ENCODE measurements at regions not wholly inside any gene's neighbourhood (a gene's known extent, or its start where the extent isn't known, plus 50 kb on each side); places are given as distances from the start of the nearest gene placed in this dataset.

- Histone ChIP-seq H4K20me1 (ENCODE audit: control insufficient read depth, insufficient read depth, low read length, poor library complexity, severe bottlenecking) (no peaks in the 10 kb centered on the region), H3K4me3 (ENCODE audit: control extremely low read depth in 1 of 5, extremely low read depth in 1 of 5, insufficient read depth in 1 of 5, low read depth in 2 of 5, low read length in 4 of 5) (no peak overlapping the region), H3K9me3 (ENCODE audit: control extremely low read depth in 1 of 3, control insufficient read depth in 2 of 3, insufficient read depth in 1 of 3, low read length in 2 of 3) (no peaks in the 10 kb centered on the region), H3K4me2 (replicated peaks; ENCODE audit: low read depth, low read length, poor library complexity, severe bottlenecking) (no peak overlapping the region), H3K9ac (ENCODE audit: low read length) (no peak overlapping the region), H3K36me3 (replicated peaks in 1 of 2; ENCODE audit: control extremely low read depth in 1 of 2, control insufficient read depth in 1 of 2, extremely low read depth in 1 of 2, insufficient read depth in 2 of 2, low read length in 1 of 2) (no peaks in the 10 kb centered on the region), H3K27me3 (replicated peaks in 1 of 4; ENCODE audit: control extremely low read depth in 1 of 4, control insufficient read depth in 3 of 4, insufficient read depth in 4 of 4, low read length in 3 of 4) (no peaks in the 10 kb centered on the region), H3K4me1 (ENCODE audit: control insufficient read depth in 2 of 2, insufficient read depth in 2 of 2, low read length in 2 of 2) (no peaks in the 10 kb centered on the region), H2AFZ (ENCODE audit: insufficient read depth, low read depth, low read length, poor library complexity, severe bottlenecking) (no peak overlapping the region), H3K27ac (ENCODE audit: low read length in 2 of 2) (no peak overlapping the region), H3K79me2 (ENCODE audit: control insufficient read depth, insufficient read depth, low read length) (no peaks in the 10 kb centered on the region)
- Mint-ChIP-seq H3K4me1 (no peaks in the 10 kb centered on the region), H3K27me3 (no peaks in the 10 kb centered on the region), H3K4me3 (no peak overlapping the region), H3K9me3 (ENCODE audit: insufficient read depth) (peaks cover 4% of the 10 kb centered on the region), H3K27ac (no peak overlapping the region)
- ATAC-seq (ENCODE audit: low read depth) (no peak), DNase-seq (no peak)
- intact Hi-C loops (cut with micrococcal nuclease), result no loop called here
- POLR2A ChIA-PET, result no interaction called here
- CTCF ChIA-PET, result no interaction called here
- WGBS (ENCODE audit: insufficient coverage), result no CpG with 5 or more reads among the region's 2 CpGs
- TF ChIP-seq EZH2 (IDR thresholded peaks at IDR 0.05; ENCODE audit: borderline replicate concordance, insufficient read depth, low read depth, low read length, poor library complexity, severe bottlenecking), result no peak
- TF ChIP-seq CTCF (IDR thresholded peaks at IDR 0.05), result no peak
Measured at GRCh38 chr11:92098172-92098571, 126.4 kb upstream of the FAT3 start.

GRCh38 chr11:92087725-92088537, 136.7 kb upstream of the FAT3 start:
- POLR2A ChIA-PET, result no interaction called here
- intact Hi-C loops (cut with micrococcal nuclease), result no loop called here
- Histone ChIP-seq H3K79me2 (ENCODE audit: control insufficient read depth, insufficient read depth, low read length) (no peaks in the 10 kb centered on the region), H3K27ac (ENCODE audit: low read length in 2 of 2) (no peak overlapping the region), H3K4me3 (ENCODE audit: control extremely low read depth in 1 of 5, extremely low read depth in 1 of 5, insufficient read depth in 1 of 5, low read depth in 2 of 5, low read length in 4 of 5) (no peak overlapping the region), H3K9ac (ENCODE audit: low read length) (no peak overlapping the region), H3K4me1 (ENCODE audit: control insufficient read depth in 2 of 2, insufficient read depth in 2 of 2, low read length in 2 of 2) (no peaks in the 10 kb centered on the region), H3K4me2 (replicated peaks; ENCODE audit: low read depth, low read length, poor library complexity, severe bottlenecking) (no peak overlapping the region), H4K20me1 (ENCODE audit: control insufficient read depth, insufficient read depth, low read length, poor library complexity, severe bottlenecking) (no peaks in the 10 kb centered on the region), H3K9me3 (ENCODE audit: control extremely low read depth in 1 of 3, control insufficient read depth in 2 of 3, insufficient read depth in 1 of 3, low read length in 2 of 3) (no peaks in the 10 kb centered on the region), H2AFZ (ENCODE audit: insufficient read depth, low read depth, low read length, poor library complexity, severe bottlenecking) (no peak overlapping the region), H3K36me3 (replicated peaks in 1 of 2; ENCODE audit: control extremely low read depth in 1 of 2, control insufficient read depth in 1 of 2, extremely low read depth in 1 of 2, insufficient read depth in 2 of 2, low read length in 1 of 2) (no peaks in the 10 kb centered on the region), H3K27me3 (replicated peaks in 1 of 4; ENCODE audit: control extremely low read depth in 1 of 4, control insufficient read depth in 3 of 4, insufficient read depth in 4 of 4, low read length in 3 of 4) (no peaks in the 10 kb centered on the region)
- Mint-ChIP-seq H3K9me3 (ENCODE audit: insufficient read depth) (peaks cover 3% of the 10 kb centered on the region), H3K27me3 (no peaks in the 10 kb centered on the region), H3K4me3 (no peak overlapping the region), H3K4me1 (no peaks in the 10 kb centered on the region), H3K27ac (no peak overlapping the region)
- TF ChIP-seq CTCF (IDR thresholded peaks at IDR 0.05), result no peak
- TF ChIP-seq EZH2 (IDR thresholded peaks at IDR 0.05; ENCODE audit: borderline replicate concordance, insufficient read depth, low read depth, low read length, poor library complexity, severe bottlenecking), result no peak
- CTCF ChIA-PET, result no interaction called here
- DNase-seq, result no peak
- WGBS (ENCODE audit: insufficient coverage), result 74% methylated on average over 4 of the region's 5 CpGs
- no peak for ATAC-seq (ENCODE audit: low read depth)
